Lower lobe of right lung (tissue), 2 donors: ENCODE measurements at regions not wholly inside any gene's neighbourhood (a gene's known extent, or its start where the extent isn't known, plus 50 kb on each side); places are given as distances from the start of the nearest gene placed in this dataset.

Experiments used
- ATAC-seq, 2 donors: fragments of 200-7000 bp; cut with Tn5 transposase; one replicate each; pipeline ENCODE4 v1.9.1; 2020 to 2022; ENCODE audit warnings: mild to moderate bottlenecking in 2 of 2, moderate library complexity in 2 of 2
- DNase-seq: peaks from one replicate; pipeline ENCODE4 v3.0.0-alpha.2; 2020
- H3K27ac ChIP-seq: fragments of 200-600 bp; one replicate; pipeline ENCODE4 v1.8.0; 2022
- H3K27me3 ChIP-seq: fragments of 200-600 bp; one replicate; pipeline ENCODE4 v1.8.0; 2022; ENCODE audit warnings: low read depth
- H3K36me3 ChIP-seq: fragments of 200-600 bp; one replicate; pipeline ENCODE4 v1.8.0; 2022; ENCODE audit warnings: mild to moderate bottlenecking
- H3K4me1 ChIP-seq: fragments of 200-600 bp; one replicate; pipeline ENCODE4 v1.8.0; 2022
- H3K4me3 ChIP-seq: fragments of 200-600 bp; one replicate; pipeline ENCODE4 v1.8.0; 2022; ENCODE audit warnings: mild to moderate bottlenecking
- H3K9me3 ChIP-seq: fragments of 200-600 bp; one replicate; pipeline ENCODE4 v1.8.0; 2022
- intact Hi-C: fragments of 100-400 bp; cut with DNase I; formaldehyde crosslinking; loops from one replicate; pipeline ENCODE4 v1.11.0; 2022
- TF ChIP-seq, protein P1 (sequence below): fragments of 200-600 bp; IDR thresholded peaks from one replicate; pipeline ENCODE4 v1.8.0; 2022; ENCODE audit warnings: antibody characterized with exemption, mild to moderate bottlenecking
- donor health status: DM: no; HTN: yes; CAD: no; lungs with severe emphysema.

DNA sequence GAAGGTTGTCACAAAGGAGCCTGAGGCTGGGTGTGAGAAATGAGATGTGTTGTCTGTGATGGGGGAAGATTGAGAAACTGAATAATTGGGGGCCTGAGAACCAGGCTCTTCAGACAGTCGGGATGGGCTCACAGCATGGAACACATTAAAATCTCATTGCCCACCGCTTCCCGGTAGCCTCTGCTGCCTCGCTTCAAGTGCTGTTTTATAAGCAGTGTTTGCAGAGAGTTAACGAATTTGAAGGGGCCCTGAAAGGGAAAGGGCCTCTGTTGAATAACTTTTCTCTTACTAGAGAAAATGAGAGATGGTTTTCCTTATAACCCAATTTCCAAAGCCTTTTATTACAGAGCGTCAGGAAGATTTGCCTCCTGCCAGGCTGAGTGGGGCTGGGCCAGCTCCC is 258.8 kb upstream of the ASIC2 start:
- intact Hi-C loops, result no loop called here
- H3K27me3 ChIP-seq, result peaks cover 7% of the 10 kb centered on the region
- no peak for ATAC-seq
- no peaks in the 10 kb centered on the region for H3K36me3 ChIP-seq
- no peak overlapping the region for H3K4me3 ChIP-seq
- no peaks in the 10 kb centered on the region for H3K9me3 ChIP-seq
- no peak overlapping the region for H3K27ac ChIP-seq
- TF ChIP-seq, protein P1, sequence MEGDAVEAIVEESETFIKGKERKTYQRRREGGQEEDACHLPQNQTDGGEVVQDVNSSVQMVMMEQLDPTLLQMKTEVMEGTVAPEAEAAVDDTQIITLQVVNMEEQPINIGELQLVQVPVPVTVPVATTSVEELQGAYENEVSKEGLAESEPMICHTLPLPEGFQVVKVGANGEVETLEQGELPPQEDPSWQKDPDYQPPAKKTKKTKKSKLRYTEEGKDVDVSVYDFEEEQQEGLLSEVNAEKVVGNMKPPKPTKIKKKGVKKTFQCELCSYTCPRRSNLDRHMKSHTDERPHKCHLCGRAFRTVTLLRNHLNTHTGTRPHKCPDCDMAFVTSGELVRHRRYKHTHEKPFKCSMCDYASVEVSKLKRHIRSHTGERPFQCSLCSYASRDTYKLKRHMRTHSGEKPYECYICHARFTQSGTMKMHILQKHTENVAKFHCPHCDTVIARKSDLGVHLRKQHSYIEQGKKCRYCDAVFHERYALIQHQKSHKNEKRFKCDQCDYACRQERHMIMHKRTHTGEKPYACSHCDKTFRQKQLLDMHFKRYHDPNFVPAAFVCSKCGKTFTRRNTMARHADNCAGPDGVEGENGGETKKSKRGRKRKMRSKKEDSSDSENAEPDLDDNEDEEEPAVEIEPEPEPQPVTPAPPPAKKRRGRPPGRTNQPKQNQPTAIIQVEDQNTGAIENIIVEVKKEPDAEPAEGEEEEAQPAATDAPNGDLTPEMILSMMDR, result no peak
- H3K4me1 ChIP-seq, result no peaks in the 10 kb centered on the region
- DNase-seq, result no peak

DNA sequence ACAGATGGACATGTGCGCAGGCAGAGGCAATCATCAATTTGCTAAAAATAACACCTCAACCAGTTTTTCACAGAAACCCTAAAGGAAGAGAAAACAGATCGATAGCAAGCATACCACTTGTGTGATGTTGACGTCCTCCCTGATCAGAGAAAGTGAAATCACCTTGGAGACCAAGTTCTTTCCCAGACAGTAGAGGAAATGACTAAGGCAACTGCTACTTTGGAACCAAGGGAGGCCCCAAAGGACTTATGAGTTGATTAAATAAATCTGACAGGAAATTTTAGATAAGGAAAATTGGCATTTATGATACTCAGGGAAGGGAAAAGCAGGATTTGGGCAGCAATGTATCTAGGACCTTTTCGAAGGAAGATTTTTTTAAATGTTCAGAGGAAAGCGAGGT is 267.1 kb upstream of the ASIC2 start:
- no peaks in the 10 kb centered on the region for H3K4me1 ChIP-seq
- ATAC-seq (no peak), DNase-seq (no peak)
- H3K9me3 ChIP-seq, result peaks cover 3% of the 10 kb centered on the region
- peaks cover 3% of the 10 kb centered on the region for H3K27me3 ChIP-seq
- no peak overlapping the region for H3K4me3 ChIP-seq
- TF ChIP-seq, protein P1, result no peak
- H3K36me3 ChIP-seq, result no peaks in the 10 kb centered on the region
- H3K27ac ChIP-seq, result no peak overlapping the region
- intact Hi-C loops, result no loop called here

- Histone ChIP-seq H3K9me3 (peaks cover 3% of the 10 kb centered on the region), H3K4me3 (no peak overlapping the region), H3K36me3 (no peaks in the 10 kb centered on the region), H3K27me3 (peaks cover 3% of the 10 kb centered on the region), H3K27ac (no peak overlapping the region), H3K4me1 (no peaks in the 10 kb centered on the region)
- DNase-seq (no peak), ATAC-seq (no peak)
- intact Hi-C loops, result no loop called here
- TF ChIP-seq, protein P1, result no peak
These were observed 267.8 kb upstream of the ASIC2 start for GRCh38 chr17:33560871-33561270.

DNA sequence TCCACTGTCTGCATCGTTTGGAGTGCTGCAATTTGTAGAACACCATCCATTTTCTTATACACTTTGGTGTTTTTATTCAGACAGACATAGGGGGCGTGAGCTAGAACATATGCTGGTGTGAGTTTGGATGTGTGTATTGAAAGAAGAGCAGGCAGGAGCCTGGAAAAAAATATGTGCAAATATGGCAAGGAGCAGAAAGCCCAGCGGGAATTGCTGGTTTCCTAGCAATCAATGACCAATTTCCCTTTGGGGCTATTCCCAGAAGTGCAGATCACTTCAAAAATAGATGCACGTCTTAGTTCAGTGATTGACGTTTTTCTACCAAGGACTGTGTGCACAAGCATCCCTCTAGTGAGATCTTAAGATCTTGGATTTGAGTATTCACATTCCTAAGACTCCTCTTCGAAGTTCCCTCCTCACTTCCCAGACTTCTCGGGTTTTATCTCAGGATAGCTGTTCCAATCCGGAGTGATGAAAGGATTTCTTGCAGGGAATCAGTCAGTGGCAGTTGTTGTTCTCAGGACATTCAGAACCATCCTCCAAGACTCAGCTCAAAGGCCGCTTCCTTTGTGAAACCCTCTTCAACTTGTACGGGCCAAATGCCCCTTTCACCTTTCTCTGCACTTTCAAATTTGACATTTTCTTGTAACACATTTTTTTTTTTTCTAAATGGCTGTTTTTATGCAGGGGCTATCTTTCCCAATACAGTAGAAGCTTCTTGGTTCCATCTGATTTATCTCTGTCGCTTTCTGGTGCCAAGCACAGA is 268.7 kb upstream of the ASIC2 start:
- Histone ChIP-seq H3K36me3 (no peaks in the 10 kb centered on the region), H3K27me3 (peaks cover 3% of the 10 kb centered on the region), H3K4me1 (no peaks in the 10 kb centered on the region), H3K27ac (no peak overlapping the region), H3K4me3 (no peak overlapping the region), H3K9me3 (peaks cover 3% of the 10 kb centered on the region)
- DNase-seq (no peak), ATAC-seq (no peak)
- intact Hi-C loops, result no loop called here
- TF ChIP-seq, protein P1, result no peak

GRCh38 chr17:33562792-33563191 is 269.7 kb upstream of the ASIC2 start:
- no peak for ATAC-seq
- H3K4me1 ChIP-seq, result no peaks in the 10 kb centered on the region
- H3K36me3 ChIP-seq, result no peaks in the 10 kb centered on the region
- H3K27ac ChIP-seq, result no peak overlapping the region
- H3K9me3 ChIP-seq, result peaks cover 3% of the 10 kb centered on the region
- peaks cover 3% of the 10 kb centered on the region for H3K27me3 ChIP-seq
- no peak for DNase-seq
- TF ChIP-seq, protein P1, result no peak
- intact Hi-C loops, result no loop called here
- H3K4me3 ChIP-seq, result no peak overlapping the region
